ENCODE measurements at regions not wholly inside any gene's neighbourhood (a gene's known extent, or its start where the extent isn't known, plus 50 kb on each side); places are given as distances from the start of the nearest gene placed in this dataset.

DNA sequence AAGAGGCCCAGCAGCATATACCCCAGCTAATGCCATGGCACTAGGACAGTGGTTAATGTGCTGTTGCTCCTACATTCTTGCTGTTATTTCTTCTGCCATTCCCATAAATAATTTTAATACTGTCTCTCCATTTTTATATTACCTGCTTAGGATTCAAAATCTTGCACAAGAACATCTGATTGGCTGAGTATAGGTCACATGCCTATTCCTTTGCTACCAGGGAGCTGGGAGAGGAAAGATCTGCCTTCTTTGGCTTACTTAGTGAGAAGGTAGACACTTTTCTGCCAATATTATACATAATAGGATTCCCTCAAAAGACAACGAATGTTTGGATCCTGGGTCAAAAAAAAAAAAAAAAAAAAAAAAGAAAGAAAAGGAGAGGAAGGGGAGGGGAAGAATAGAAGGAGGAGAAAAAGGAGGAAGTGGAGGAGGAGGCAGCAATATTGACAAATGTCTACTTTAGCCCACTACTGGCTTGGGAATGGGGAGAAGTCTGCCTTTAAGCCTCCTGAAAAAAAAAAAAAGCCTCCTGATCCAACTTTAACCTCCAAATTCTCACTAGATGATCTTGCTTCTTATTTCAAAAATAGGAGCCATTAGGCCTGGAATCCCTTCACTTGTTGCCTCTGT lies 134.5 kb upstream of the HNRNPU start:
- Histone ChIP-seq H3K9me2 (ENCODE audit: insufficient read depth) (no peaks in the 10 kb centered on the region), H2AFZ (no peak overlapping the region), H3K4me2 (no peak overlapping the region), H3K4me3 (no peak overlapping the region), H3K4me1 (ENCODE audit: insufficient read depth) (no peaks in the 10 kb centered on the region), H4K20me1 (replicated peaks; ENCODE audit: insufficient read depth) (no peaks in the 10 kb centered on the region), H3F3A (replicated peaks; ENCODE audit: low read depth) (no peaks in the 10 kb centered on the region), H3K36me3 (ENCODE audit: insufficient read depth) (no peaks in the 10 kb centered on the region), H3K27me3 (ENCODE audit: insufficient read depth) (no peaks in the 10 kb centered on the region), H3K27ac (ENCODE audit: low read depth) (no peak overlapping the region), H3K79me2 (replicated peaks; ENCODE audit: insufficient read depth) (no peaks in the 10 kb centered on the region; the same call in 1 of the 2 replicates)
- Mint-ChIP-seq H3K36me3 (ENCODE audit: low read depth) (no peaks in the 10 kb centered on the region), H3K4me3 (no peak overlapping the region), H3K27me3 (ENCODE audit: insufficient read depth, low read depth, poor library complexity) (peaks cover 5% of the 10 kb centered on the region), H3K4me1 (peaks cover 5% of the 10 kb centered on the region; the same call in 2 of the 3 replicates), H3K27ac (no peak overlapping the region), H3K9me3 (no peaks in the 10 kb centered on the region)
- DNase-seq (ENCODE audit: low spot score) = no peak
- no peak for ATAC-seq
- TF ChIP-seq, protein P1, sequence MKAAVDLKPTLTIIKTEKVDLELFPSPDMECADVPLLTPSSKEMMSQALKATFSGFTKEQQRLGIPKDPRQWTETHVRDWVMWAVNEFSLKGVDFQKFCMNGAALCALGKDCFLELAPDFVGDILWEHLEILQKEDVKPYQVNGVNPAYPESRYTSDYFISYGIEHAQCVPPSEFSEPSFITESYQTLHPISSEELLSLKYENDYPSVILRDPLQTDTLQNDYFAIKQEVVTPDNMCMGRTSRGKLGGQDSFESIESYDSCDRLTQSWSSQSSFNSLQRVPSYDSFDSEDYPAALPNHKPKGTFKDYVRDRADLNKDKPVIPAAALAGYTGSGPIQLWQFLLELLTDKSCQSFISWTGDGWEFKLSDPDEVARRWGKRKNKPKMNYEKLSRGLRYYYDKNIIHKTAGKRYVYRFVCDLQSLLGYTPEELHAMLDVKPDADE (IDR thresholded peaks at IDR 0.05) = no peak

DNA sequence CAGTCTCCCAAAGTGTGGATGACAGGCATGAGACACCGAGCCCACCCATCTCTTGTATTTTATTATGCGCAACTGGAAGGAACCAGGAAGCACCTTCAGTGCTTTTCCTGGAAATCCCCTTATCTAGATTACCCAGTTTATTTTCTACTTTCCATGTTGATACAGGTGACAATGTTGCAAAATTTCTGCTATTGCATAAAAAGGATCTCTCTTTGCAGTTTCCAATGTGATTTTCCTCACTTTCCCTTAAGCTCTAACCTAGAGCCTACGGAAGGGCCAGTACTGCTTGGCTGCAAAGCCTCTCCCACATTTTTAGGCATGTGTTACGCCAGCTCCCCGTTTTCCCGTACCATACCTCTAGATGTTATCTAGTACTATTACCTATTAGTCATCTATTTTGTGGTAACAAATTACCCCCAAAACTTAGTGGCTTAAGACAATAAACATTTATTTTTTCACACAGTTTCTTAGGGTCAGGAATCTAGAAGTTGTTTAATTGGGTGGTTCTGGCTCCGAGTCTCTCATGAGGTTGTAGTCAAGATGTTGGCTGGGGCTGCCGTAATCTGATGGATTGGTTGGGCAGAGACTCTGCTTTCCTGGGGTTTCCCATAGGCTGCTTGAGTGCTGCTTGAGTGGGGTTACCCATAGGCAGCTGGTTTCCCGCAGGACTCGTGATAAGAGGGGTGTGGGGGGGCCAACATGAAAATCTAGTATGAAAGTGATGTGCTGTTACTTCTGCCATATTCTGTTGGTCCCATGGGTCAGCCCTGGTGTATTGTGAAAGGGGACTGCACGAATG lies 131.5 kb upstream of the HNRNPU start:
- H3K36me3 Mint-ChIP-seq (ENCODE audit: low read depth) = no peaks in the 10 kb centered on the region
- Histone ChIP-seq H3K4me2 (no peak overlapping the region), H3K4me3 (no peak overlapping the region), H3K9me2 (ENCODE audit: insufficient read depth) (no peaks in the 10 kb centered on the region), H3K4me1 (ENCODE audit: insufficient read depth) (no peaks in the 10 kb centered on the region), H2AFZ (no peak overlapping the region), H3K79me2 (replicated peaks; ENCODE audit: insufficient read depth) (peaks cover 2% of the 10 kb centered on the region; the same call in 1 of the 2 replicates), H3K27ac (ENCODE audit: low read depth) (no peak overlapping the region), H3F3A (replicated peaks; ENCODE audit: low read depth) (no peaks in the 10 kb centered on the region), H3K36me3 (ENCODE audit: insufficient read depth) (no peaks in the 10 kb centered on the region), H4K20me1 (replicated peaks; ENCODE audit: insufficient read depth) (no peaks in the 10 kb centered on the region), H3K27me3 (ENCODE audit: insufficient read depth) (no peaks in the 10 kb centered on the region)
- no peak overlapping the region for H3K27ac Mint-ChIP-seq
- H3K4me1 Mint-ChIP-seq = peaks cover 5% of the 10 kb centered on the region; the same call in 2 of the 3 replicates
- H3K4me3 Mint-ChIP-seq = no peak overlapping the region
- no peak for DNase-seq (ENCODE audit: low spot score)
- ATAC-seq = no peak
- no peaks in the 10 kb centered on the region for H3K9me3 Mint-ChIP-seq
- peaks cover 5% of the 10 kb centered on the region for H3K27me3 Mint-ChIP-seq (ENCODE audit: insufficient read depth, low read depth, poor library complexity)
- TF ChIP-seq ZNF114 (CRISPR knock-in tag; IDR thresholded peaks at IDR 0.05) (no peak), CREB1 (CRISPR knock-in tag; IDR thresholded peaks at IDR 0.05; ENCODE audit: low read depth) (no peak), POLR2AphosphoS5 (IDR thresholded peaks at IDR 0.05; ENCODE audit: low read depth) (no peak), EZH2 (IDR thresholded peaks at IDR 0.05; ENCODE audit: low read depth, unreplicated experiment) (no peak), ZNF331 (CRISPR knock-in tag; IDR thresholded peaks at IDR 0.05; ENCODE audit: low read depth) (no peak), EZH2phosphoT487 (IDR thresholded peaks at IDR 0.05; ENCODE audit: unreplicated experiment) (no peak), STAT1 (IDR thresholded peaks at IDR 0.05; ENCODE audit: unreplicated experiment) (no peak)
- TF ChIP-seq, protein P1 (IDR thresholded peaks at IDR 0.05) = no peak
- TF ChIP-seq, protein P2, sequence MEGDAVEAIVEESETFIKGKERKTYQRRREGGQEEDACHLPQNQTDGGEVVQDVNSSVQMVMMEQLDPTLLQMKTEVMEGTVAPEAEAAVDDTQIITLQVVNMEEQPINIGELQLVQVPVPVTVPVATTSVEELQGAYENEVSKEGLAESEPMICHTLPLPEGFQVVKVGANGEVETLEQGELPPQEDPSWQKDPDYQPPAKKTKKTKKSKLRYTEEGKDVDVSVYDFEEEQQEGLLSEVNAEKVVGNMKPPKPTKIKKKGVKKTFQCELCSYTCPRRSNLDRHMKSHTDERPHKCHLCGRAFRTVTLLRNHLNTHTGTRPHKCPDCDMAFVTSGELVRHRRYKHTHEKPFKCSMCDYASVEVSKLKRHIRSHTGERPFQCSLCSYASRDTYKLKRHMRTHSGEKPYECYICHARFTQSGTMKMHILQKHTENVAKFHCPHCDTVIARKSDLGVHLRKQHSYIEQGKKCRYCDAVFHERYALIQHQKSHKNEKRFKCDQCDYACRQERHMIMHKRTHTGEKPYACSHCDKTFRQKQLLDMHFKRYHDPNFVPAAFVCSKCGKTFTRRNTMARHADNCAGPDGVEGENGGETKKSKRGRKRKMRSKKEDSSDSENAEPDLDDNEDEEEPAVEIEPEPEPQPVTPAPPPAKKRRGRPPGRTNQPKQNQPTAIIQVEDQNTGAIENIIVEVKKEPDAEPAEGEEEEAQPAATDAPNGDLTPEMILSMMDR (conservative IDR thresholded peaks at IDR 0.05; ENCODE audit: low read depth in 2 of 2) = no peak
- TF ChIP-seq, protein P3, sequence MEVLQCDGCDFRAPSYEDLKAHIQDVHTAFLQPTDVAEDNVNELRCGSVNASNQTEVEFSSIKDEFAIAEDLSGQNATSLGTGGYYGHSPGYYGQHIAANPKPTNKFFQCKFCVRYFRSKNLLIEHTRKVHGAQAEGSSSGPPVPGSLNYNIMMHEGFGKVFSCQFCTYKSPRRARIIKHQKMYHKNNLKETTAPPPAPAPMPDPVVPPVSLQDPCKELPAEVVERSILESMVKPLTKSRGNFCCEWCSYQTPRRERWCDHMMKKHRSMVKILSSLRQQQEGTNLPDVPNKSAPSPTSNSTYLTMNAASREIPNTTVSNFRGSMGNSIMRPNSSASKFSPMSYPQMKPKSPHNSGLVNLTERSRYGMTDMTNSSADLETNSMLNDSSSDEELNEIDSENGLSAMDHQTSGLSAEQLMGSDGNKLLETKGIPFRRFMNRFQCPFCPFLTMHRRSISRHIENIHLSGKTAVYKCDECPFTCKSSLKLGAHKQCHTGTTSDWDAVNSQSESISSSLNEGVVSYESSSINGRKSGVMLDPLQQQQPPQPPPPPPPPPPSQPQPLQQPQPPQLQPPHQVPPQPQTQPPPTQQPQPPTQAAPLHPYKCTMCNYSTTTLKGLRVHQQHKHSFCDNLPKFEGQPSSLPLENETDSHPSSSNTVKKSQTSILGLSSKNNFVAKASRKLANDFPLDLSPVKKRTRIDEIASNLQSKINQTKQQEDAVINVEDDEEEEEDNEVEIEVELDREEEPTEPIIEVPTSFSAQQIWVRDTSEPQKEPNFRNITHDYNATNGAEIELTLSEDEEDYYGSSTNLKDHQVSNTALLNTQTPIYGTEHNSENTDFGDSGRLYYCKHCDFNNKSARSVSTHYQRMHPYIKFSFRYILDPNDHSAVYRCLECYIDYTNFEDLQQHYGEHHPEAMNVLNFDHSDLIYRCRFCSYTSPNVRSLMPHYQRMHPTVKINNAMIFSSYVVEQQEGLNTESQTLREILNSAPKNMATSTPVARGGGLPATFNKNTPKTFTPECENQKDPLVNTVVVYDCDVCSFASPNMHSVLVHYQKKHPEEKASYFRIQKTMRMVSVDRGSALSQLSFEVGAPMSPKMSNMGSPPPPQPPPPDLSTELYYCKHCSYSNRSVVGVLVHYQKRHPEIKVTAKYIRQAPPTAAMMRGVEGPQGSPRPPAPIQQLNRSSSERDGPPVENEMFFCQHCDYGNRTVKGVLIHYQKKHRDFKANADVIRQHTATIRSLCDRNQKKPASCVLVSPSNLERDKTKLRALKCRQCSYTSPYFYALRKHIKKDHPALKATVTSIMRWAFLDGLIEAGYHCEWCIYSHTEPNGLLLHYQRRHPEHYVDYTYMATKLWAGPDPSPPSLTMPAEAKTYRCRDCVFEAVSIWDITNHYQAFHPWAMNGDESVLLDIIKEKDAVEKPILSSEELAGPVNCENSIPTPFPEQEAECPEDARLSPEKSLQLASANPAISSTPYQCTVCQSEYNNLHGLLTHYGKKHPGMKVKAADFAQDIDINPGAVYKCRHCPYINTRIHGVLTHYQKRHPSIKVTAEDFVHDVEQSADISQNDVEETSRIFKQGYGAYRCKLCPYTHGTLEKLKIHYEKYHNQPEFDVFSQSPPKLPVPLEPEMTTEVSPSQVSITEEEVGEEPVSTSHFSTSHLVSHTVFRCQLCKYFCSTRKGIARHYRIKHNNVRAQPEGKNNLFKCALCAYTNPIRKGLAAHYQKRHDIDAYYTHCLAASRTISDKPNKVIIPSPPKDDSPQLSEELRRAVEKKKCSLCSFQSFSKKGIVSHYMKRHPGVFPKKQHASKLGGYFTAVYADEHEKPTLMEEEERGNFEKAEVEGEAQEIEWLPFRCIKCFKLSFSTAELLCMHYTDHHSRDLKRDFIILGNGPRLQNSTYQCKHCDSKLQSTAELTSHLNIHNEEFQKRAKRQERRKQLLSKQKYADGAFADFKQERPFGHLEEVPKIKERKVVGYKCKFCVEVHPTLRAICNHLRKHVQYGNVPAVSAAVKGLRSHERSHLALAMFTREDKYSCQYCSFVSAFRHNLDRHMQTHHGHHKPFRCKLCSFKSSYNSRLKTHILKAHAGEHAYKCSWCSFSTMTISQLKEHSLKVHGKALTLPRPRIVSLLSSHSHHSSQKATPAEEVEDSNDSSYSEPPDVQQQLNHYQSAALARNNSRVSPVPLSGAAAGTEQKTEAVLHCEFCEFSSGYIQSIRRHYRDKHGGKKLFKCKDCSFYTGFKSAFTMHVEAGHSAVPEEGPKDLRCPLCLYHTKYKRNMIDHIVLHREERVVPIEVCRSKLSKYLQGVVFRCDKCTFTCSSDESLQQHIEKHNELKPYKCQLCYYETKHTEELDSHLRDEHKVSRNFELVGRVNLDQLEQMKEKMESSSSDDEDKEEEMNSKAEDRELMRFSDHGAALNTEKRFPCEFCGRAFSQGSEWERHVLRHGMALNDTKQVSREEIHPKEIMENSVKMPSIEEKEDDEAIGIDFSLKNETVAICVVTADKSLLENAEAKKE (CRISPR knock-in tag; IDR thresholded peaks at IDR 0.05) = no peak
